Epithelial cell of proximal tubule (primary cell): ENCODE measurements at regions not wholly inside any gene's neighbourhood (a gene's known extent, or its start where the extent isn't known, plus 50 kb on each side); places are given as distances from the start of the nearest gene placed in this dataset.
A peak's percentile ranks its signal among the peaks of the same experiment; 100 is the strongest.

Experiments used
- DNase-seq: peaks from one replicate; pipeline ENCODE4 v3.0.0-alpha.2; 2011; ENCODE audit warnings: low read depth
- H3K4me3 ChIP-seq: 2 replicates; pipeline ENCODE4 v1.5.1; 2011; ENCODE audit warnings: low read depth, mild to moderate bottlenecking, low read length
- CTCF ChIP-seq: conservative IDR thresholded peaks from 2 replicates; pipeline ENCODE4 v1.5.1; 2012; ENCODE audit warnings: low read depth, mild to moderate bottlenecking, low read length

- peak; percentile 93 for TF ChIP-seq CTCF
- no peak overlapping the region for H3K4me3 ChIP-seq
- DNase-seq = peak; percentile 37
Measured at GRCh38 chr15:47196048-47196447, 521.3 kb upstream of the SEMA6D start.

DNA sequence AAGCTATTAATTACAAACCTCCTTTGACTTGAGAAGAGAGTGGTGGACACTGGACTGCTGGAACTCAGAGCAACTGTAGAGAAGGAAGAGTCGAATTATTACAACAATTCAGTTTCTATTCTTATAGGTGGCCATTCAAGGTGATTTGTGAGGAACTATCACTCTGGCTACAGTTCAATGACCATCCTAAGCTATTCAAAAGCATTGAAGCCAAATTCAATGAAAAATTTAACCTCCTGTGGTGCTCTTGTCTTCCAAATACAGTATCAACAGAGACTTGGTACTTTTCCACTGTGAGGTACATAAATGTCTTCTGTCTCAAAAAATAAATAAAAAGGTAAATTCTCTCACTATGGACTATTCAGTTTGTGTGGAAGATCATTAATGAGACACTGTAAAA, 513.3 kb upstream of the SEMA6D start:
- no peak for DNase-seq
- no peak overlapping the region for H3K4me3 ChIP-seq
- no peak for TF ChIP-seq CTCF

GRCh38 chr15:47206358-47206978, 510.8 kb upstream of the SEMA6D start:
- H3K4me3 ChIP-seq = no peak overlapping the region
- DNase-seq = no peak
- no peak for TF ChIP-seq CTCF

GRCh38 chr15:47209591-47209990, 507.7 kb upstream of the SEMA6D start:
- TF ChIP-seq CTCF = no peak
- DNase-seq = no peak
- H3K4me3 ChIP-seq = no peak overlapping the region

DNA sequence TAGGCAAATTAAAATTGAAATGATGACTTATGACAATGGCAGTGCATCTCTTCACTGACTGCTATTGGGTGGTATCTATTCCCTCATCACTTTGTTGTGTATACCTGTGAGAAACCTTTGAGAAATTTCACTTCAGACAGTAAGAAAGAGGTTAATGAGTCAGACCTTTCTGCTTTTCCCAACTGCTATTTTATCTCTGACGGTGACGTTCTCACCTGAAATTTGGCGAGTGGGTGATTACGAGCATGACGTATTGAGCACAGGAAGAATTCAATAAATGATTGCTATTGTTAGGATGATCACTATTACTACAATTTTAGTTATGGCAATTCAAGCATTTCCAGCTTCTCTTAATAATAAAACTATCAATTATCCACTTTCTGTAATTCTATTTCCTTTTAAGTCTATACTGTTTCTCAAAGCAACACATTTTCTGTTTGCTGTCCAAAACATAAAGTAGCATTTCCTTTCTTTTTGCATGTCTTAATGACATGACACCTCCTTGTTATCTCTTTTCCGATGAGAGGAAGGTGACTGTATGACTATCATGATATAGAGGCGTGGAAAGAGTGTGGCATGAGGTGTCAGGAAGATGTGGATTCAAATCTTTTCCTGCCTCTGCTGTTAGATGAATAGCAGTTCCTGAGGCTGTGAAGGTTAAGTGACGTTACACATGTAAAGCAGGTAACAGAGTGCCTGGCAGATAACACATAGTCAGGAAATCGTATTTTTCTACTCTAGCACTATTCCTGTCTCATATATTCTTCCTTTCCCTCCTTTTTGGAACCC, 504.9 kb upstream of the SEMA6D start:
- H3K4me3 ChIP-seq = no peak overlapping the region
- TF ChIP-seq CTCF = no peak
- DNase-seq = no peak

DNA sequence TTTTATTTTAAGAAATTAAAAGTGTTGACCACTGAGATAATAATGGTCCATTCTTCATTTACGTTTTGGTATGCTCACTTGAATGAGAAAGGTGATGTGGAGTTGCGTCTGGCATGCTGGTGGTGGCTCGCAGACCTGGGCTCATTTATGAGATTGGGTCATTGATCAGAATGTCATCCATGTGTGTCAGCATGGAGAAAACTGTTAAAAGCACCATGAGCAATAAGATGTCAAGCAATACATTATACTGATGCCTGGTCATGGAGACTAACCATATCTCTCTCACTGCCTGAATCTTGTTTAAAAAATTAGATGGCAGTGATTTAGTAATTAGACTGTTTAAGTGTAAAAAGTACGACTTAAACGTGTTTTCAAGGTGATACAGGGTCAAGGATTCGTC, 503.4 kb upstream of the SEMA6D start:
- DNase-seq = no peak
- TF ChIP-seq CTCF = no peak
- H3K4me3 ChIP-seq = no peak overlapping the region

DNA sequence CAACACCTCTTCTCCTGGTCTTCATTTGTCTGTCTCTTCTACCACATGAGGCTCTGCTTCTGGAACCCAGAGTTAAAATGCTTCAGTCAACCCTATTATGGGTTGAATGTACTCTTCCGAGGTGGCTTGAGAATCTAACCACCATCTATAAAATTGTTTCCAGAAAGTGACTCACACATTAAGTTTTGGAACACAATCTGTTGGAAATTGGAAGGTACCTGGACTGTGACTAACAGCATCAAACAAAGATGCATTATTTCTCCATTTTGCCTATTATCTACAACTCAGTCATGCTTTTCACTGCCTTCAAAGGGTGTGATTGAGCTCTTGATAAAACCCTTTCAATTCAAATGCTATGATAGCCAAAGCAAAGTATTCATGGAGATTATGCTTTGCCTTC, 499.0 kb upstream of the SEMA6D start:
- DNase-seq = no peak
- TF ChIP-seq CTCF = no peak

More for the DNA sequence above, 499.0 kb upstream of the SEMA6D start:
- no peak overlapping the region for H3K4me3 ChIP-seq
